ENCODE measurements at regions not wholly inside any gene's neighbourhood (a gene's known extent, or its start where the extent isn't known, plus 50 kb on each side); places are given as distances from the start of the nearest gene placed in this dataset.

DNA sequence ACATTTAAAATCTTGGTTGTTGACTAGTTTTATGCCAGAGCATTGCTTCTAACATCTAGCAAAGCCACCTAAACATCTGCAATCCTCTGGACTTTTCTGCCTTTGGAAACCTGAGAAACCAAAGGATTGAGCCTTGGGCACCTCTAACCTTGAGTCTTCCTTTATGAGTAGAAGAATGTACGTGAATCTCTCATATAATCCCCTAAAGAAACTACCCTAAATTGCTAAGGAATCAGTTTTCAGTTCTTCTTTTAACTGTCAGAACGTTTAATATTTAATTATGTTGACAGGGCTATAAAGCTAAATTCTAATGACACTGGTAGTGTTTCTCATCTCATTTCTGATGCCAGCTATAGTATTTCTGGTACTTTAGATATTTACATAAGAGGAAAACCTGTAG lies 997.3 kb downstream of the AMY1C start:
- no peak for TF ChIP-seq EZH2phosphoT487 (IDR thresholded peaks at IDR 0.05; ENCODE audit: low read depth)
- TF ChIP-seq, protein P1, sequence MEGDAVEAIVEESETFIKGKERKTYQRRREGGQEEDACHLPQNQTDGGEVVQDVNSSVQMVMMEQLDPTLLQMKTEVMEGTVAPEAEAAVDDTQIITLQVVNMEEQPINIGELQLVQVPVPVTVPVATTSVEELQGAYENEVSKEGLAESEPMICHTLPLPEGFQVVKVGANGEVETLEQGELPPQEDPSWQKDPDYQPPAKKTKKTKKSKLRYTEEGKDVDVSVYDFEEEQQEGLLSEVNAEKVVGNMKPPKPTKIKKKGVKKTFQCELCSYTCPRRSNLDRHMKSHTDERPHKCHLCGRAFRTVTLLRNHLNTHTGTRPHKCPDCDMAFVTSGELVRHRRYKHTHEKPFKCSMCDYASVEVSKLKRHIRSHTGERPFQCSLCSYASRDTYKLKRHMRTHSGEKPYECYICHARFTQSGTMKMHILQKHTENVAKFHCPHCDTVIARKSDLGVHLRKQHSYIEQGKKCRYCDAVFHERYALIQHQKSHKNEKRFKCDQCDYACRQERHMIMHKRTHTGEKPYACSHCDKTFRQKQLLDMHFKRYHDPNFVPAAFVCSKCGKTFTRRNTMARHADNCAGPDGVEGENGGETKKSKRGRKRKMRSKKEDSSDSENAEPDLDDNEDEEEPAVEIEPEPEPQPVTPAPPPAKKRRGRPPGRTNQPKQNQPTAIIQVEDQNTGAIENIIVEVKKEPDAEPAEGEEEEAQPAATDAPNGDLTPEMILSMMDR (IDR thresholded peaks at IDR 0.05; ENCODE audit: low read depth, low read length) = no peak
- peaks cover 22% of the 10 kb centered on the region for H3K36me3 ChIP-seq (replicated peaks; ENCODE audit: low read depth, low read length)
- no peaks in the 10 kb centered on the region for H3K79me2 ChIP-seq (ENCODE audit: low read length)
- no peaks in the 10 kb centered on the region for H3K27me3 ChIP-seq (ENCODE audit: low read depth, low read length)
- peak overlapping the region; percentile 21; the same call in 1 of the 2 replicates for H3K9ac ChIP-seq (ENCODE audit: low read length)
- H3K9me3 ChIP-seq (ENCODE audit: insufficient read depth, low read length) = 0 out of 2 replicates have a peak, but pooled peaks cover 4% of the 10 kb centered on the region
- peak overlapping the region; percentile 23 for H3K4me3 ChIP-seq (ENCODE audit: low read length)
- H3K4me1 ChIP-seq (ENCODE audit: low read length) = peaks cover 44% of the 10 kb centered on the region
- H3K27ac ChIP-seq (ENCODE audit: low read length) = peak overlapping the region; percentile 86
- no peaks in the 10 kb centered on the region for H4K20me1 ChIP-seq (ENCODE audit: insufficient read depth, low read length)
- H2AFZ ChIP-seq (ENCODE audit: low read depth, low read length) = peak overlapping the region; percentile 64; the same call in 1 of the 2 replicates
- H3K4me2 ChIP-seq (ENCODE audit: low read length) = peak overlapping the region; percentile 53

DNA sequence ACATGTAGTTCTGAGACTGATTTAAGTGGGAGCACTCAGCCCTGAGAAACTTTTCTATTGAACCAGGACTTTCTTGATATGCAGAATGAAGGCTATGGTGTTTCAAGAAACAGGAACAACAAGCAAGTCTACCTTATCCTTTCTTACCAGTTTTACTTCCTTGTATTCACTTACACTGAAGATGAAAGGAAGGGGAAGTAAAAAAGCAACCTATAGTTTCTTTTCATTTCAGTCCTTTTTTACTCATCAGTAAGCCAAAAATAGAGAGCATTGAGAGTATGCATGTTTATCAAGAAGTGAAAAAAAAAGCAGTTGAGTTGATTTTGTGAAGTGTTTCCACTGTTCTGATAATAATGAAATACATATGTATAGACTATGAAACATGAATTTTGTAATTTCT lies 1010.3 kb downstream of the AMY1C start:
- no peak overlapping the region for H2AFZ ChIP-seq (ENCODE audit: low read depth, low read length)
- H3K36me3 ChIP-seq (replicated peaks; ENCODE audit: low read depth, low read length) = peaks cover 4% of the 10 kb centered on the region
- H3K79me2 ChIP-seq (ENCODE audit: low read length) = no peaks in the 10 kb centered on the region
- peak overlapping the region; percentile 100 for H3K27ac ChIP-seq (ENCODE audit: low read length)
- no peaks in the 10 kb centered on the region for H3K27me3 ChIP-seq (ENCODE audit: low read depth, low read length)
- H4K20me1 ChIP-seq (ENCODE audit: insufficient read depth, low read length) = no peaks in the 10 kb centered on the region
- H3K4me1 ChIP-seq (ENCODE audit: low read length) = peaks cover 83% of the 10 kb centered on the region
- H3K9ac ChIP-seq (ENCODE audit: low read length) = peak overlapping the region; percentile 48; the same call in 1 of the 2 replicates
- no peak for TF ChIP-seq EZH2phosphoT487 (IDR thresholded peaks at IDR 0.05; ENCODE audit: low read depth)
- TF ChIP-seq, protein P1 (IDR thresholded peaks at IDR 0.05; ENCODE audit: low read depth, low read length) = no peak
- no peaks in the 10 kb centered on the region for H3K9me3 ChIP-seq (ENCODE audit: insufficient read depth, low read length)
- H3K4me2 ChIP-seq (ENCODE audit: low read length) = peak overlapping the region; percentile 43
- H3K4me3 ChIP-seq (ENCODE audit: low read length) = no peak overlapping the region

DNA sequence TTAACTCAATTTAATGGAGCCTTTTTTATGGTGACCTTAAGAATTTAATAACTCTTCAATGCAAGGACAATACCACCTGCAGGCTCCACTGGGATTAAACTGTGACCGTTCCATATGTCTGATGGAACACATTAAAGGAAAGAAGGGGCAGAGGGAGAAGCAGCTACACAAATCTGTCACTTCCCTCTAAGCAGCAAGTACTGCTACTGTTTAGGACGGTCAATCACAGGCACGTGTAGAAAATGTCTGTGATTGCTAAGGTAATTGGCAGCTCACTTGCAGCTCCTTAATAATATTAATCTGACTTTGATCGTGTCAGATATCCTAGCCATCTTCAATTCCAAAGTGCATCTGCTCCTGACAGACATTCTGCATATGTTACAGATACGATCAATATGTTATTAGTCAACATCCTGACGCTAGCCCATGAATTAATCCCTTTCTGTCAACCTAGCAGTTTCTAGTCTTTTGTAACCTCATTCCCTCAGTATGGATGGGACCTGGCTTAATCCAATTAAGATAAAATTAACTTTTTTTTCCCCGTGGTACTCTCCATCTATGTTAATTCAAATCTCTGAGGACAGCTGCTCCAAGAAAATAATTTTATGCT lies 1012.4 kb downstream of the AMY1C start:
- H3K9ac ChIP-seq (ENCODE audit: low read length) = peak overlapping the region; percentile 46
- peak overlapping the region; percentile 91 for H2AFZ ChIP-seq (ENCODE audit: low read depth, low read length)
- peak overlapping the region; percentile 32 for H3K4me3 ChIP-seq (ENCODE audit: low read length)
- peak overlapping the region; percentile 100 for H3K27ac ChIP-seq (ENCODE audit: low read length)
- H3K9me3 ChIP-seq (ENCODE audit: insufficient read depth, low read length) = no peaks in the 10 kb centered on the region
- peaks cover 4% of the 10 kb centered on the region for H3K36me3 ChIP-seq (replicated peaks; ENCODE audit: low read depth, low read length)
- peaks cover 90% of the 10 kb centered on the region for H3K4me1 ChIP-seq (ENCODE audit: low read length)
- TF ChIP-seq, protein P1 (IDR thresholded peaks at IDR 0.05; ENCODE audit: low read depth, low read length) = no peak
- no peak for TF ChIP-seq EZH2phosphoT487 (IDR thresholded peaks at IDR 0.05; ENCODE audit: low read depth)
- H3K4me2 ChIP-seq (ENCODE audit: low read length) = peak overlapping the region; percentile 54
- H4K20me1 ChIP-seq (ENCODE audit: insufficient read depth, low read length) = no peaks in the 10 kb centered on the region
- no peaks in the 10 kb centered on the region for H3K27me3 ChIP-seq (ENCODE audit: low read depth, low read length)
- no peaks in the 10 kb centered on the region for H3K79me2 ChIP-seq (ENCODE audit: low read length)

- Histone ChIP-seq H3K36me3 (replicated peaks; ENCODE audit: low read depth, low read length) (no peaks in the 10 kb centered on the region), H3K79me2 (ENCODE audit: low read length) (no peaks in the 10 kb centered on the region), H3K9ac (ENCODE audit: low read length) (peak overlapping the region; percentile 79), H3K9me3 (ENCODE audit: insufficient read depth, low read length) (no peaks in the 10 kb centered on the region), H3K4me2 (ENCODE audit: low read length) (peak overlapping the region; percentile 79), H3K4me3 (ENCODE audit: low read length) (peak overlapping the region; percentile 42), H3K27me3 (ENCODE audit: low read depth, low read length) (no peaks in the 10 kb centered on the region), H3K4me1 (ENCODE audit: low read length) (peaks cover 86% of the 10 kb centered on the region), H2AFZ (ENCODE audit: low read depth, low read length) (0 out of 2 replicates have a peak overlapping the region, but pooled peaks have one; percentile 66), H4K20me1 (ENCODE audit: insufficient read depth, low read length) (no peaks in the 10 kb centered on the region), H3K27ac (ENCODE audit: low read length) (peak overlapping the region; percentile 99)
- no peak for TF ChIP-seq EZH2phosphoT487 (IDR thresholded peaks at IDR 0.05; ENCODE audit: low read depth)
- TF ChIP-seq, protein P1 (IDR thresholded peaks at IDR 0.05; ENCODE audit: low read depth, low read length) = no peak
These were observed 1015.4 kb downstream of the AMY1C start for GRCh38 chr1:104765085-104765484.

Data from OCI-LY3 (cell line).